HEK293T (cell line): ENCODE measurements at regions not wholly inside any gene's neighbourhood (a gene's known extent, or its start where the extent isn't known, plus 50 kb on each side); places are given as distances from the start of the nearest gene placed in this dataset.

Source experiments
- CTCF ChIA-PET: fragments of 350-600 bp; formaldehyde crosslinking; extraction: SDS; loops from one replicate; lab custom pipeline; 2021; ENCODE audit warnings: antibody characterized with exemption, inconsistent platforms; lab: Yijun Ruan, JAX
- POLR2A ChIA-PET: fragments of 350-600 bp; formaldehyde crosslinking; extraction: SDS; loops from one replicate; lab custom pipeline; 2020; ENCODE audit warnings: antibody characterized with exemption, inconsistent platforms; lab: Yijun Ruan, JAX
- DNase-seq: peaks from one replicate; pipeline ENCODE4 v3.0.0; 2012; ENCODE audit warnings: mixed read lengths; ENCODE audit errors: extremely low spot score
- ARNT ChIP-seq: fragments of 450-650 bp; IDR thresholded peaks from 2 replicates; pipeline ENCODE4 v1.6.1; 2017; ENCODE audit warnings: mild to moderate bottlenecking
- BHLHE40 ChIP-seq: fragments of 450-650 bp; IDR thresholded peaks from 2 replicates; pipeline ENCODE4 v1.6.1; 2016; ENCODE audit warnings: mild to moderate bottlenecking, moderate library complexity, borderline replicate concordance
- CTBP1 ChIP-seq: fragments of 450-650 bp; IDR thresholded peaks from 2 replicates; pipeline ENCODE4 v1.6.1; 2016; ENCODE audit warnings: borderline replicate concordance
- ELF4 ChIP-seq: fragments of 450-650 bp; IDR thresholded peaks from 2 replicates; pipeline ENCODE4 v1.6.1; 2017; ENCODE audit warnings: antibody characterized with exemption
- FOXA1 ChIP-seq: fragments of 450-650 bp; IDR thresholded peaks from 2 replicates; pipeline ENCODE4 v1.6.1; 2016; ENCODE audit warnings: mild to moderate bottlenecking
- FOXK2 ChIP-seq: fragments of 450-650 bp; IDR thresholded peaks from 2 replicates; pipeline ENCODE4 v1.6.1; 2016; ENCODE audit warnings: mild to moderate bottlenecking
- FOXM1 ChIP-seq: fragments of 450-650 bp; IDR thresholded peaks from 2 replicates; pipeline ENCODE4 v1.6.1; 2017; ENCODE audit warnings: mild to moderate bottlenecking, borderline replicate concordance
- HDGF ChIP-seq: fragments of 450-650 bp; IDR thresholded peaks from 2 replicates; pipeline ENCODE4 v1.6.1; 2017; ENCODE audit warnings: antibody characterized with exemption, borderline replicate concordance
- L3MBTL2 ChIP-seq: fragments of 450-650 bp; conservative IDR thresholded peaks from 2 replicates; pipeline ENCODE4 v1.6.1; 2016; ENCODE audit warnings: mild to moderate bottlenecking
- LEF1 ChIP-seq: fragments of 450-650 bp; IDR thresholded peaks from 2 replicates; pipeline ENCODE4 v1.6.1; 2017; ENCODE audit warnings: mild to moderate bottlenecking, borderline replicate concordance
- NFRKB ChIP-seq: fragments of 450-650 bp; IDR thresholded peaks from 2 replicates; pipeline ENCODE4 v1.6.1; 2016; ENCODE audit warnings: mild to moderate bottlenecking, moderate library complexity
- SP1 ChIP-seq: fragments of 450-650 bp; IDR thresholded peaks from 2 replicates; pipeline ENCODE4 v1.6.1; 2017
- SUZ12 ChIP-seq: fragments of 450-650 bp; IDR thresholded peaks from 2 replicates; pipeline ENCODE4 v1.6.1; 2016; ENCODE audit warnings: mild to moderate bottlenecking
- TARDBP ChIP-seq: fragments of 450-650 bp; IDR thresholded peaks from 2 replicates; pipeline ENCODE4 v1.6.1; 2016
- ZNF384 ChIP-seq: fragments of 450-650 bp; IDR thresholded peaks from 2 replicates; pipeline ENCODE4 v1.6.1; 2016
- TF ChIP-seq, protein P1 (sequence below): fragments of 450-650 bp; IDR thresholded peaks from 2 replicates; pipeline ENCODE4 v1.6.1; 2016

DNA sequence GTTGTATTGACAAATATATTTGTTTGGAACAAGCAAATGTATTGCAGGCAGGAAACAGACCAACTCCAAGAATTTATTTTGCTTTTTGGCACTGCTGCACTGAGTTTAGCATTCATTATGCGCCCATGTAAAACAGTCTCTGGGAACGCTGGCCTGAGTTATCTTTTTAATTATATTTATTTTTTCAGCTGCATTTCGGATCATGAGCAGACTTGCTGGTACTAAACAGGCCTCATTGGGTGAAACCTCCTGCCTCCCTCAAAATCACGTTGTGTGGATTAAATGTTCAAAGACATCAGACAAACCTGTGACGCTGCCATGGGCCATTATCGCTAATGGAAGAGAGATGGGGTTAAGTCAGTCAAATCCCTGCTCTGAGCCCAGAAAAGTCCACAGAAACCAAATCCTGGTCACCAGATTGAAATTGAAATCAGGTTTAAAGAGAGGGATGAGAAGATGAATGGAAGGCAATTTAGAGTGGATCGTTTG lies 511.1 kb upstream of the PROK2 start:
- ChIA-PET CTCF (no interaction called here), POLR2A (no interaction called here)
- TF ChIP-seq, protein P1, sequence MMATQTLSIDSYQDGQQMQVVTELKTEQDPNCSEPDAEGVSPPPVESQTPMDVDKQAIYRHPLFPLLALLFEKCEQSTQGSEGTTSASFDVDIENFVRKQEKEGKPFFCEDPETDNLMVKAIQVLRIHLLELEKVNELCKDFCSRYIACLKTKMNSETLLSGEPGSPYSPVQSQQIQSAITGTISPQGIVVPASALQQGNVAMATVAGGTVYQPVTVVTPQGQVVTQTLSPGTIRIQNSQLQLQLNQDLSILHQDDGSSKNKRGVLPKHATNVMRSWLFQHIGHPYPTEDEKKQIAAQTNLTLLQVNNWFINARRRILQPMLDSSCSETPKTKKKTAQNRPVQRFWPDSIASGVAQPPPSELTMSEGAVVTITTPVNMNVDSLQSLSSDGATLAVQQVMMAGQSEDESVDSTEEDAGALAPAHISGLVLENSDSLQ = no peak
- TF ChIP-seq FOXA1 = no peak
- TF ChIP-seq ARNT = no peak
- no peak for TF ChIP-seq BHLHE40
- no peak for TF ChIP-seq ELF4
- no peak for TF ChIP-seq FOXK2
- TF ChIP-seq L3MBTL2 = no peak
- no peak for TF ChIP-seq TARDBP
- TF ChIP-seq CTBP1 = no peak
- no peak for TF ChIP-seq ZNF384
- no peak for TF ChIP-seq SP1
- TF ChIP-seq LEF1 = no peak
- no peak for TF ChIP-seq HDGF
- no peak for TF ChIP-seq FOXM1
- no peak for TF ChIP-seq SUZ12
- no peak for TF ChIP-seq NFRKB
- no peak for DNase-seq

DNA sequence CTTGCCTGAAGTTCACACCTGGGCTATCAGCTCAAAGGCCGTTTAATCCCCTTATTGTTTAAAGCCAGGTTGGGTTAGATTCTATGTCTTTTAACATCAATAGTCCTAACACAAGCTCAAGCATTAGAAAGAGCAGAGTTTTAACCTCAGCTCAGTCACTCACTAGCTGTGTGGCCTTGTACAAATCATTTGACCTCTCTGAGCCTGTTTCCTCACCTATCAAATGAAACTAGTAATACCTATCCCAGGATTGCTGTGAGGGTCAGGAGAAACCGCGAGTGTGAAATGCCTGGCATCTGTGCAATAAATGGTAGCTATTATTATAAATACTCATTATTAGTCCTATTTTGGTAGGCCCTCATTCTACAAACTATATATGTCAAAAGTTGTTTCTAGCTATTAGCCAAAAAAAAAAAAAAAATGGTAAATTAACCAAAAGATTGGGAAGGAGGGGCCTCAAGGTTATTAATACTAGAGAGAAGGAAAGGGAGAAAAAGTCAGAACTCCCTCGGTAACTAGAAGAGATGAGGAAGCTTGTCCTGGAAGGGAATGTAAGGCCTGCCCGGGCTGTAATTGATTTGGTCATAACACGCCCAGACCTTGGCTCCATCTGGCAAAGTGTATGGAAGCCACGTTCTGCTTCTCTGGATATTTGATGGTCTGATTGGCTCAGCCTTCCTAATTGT lies 510.5 kb upstream of the PROK2 start:
- DNase-seq = no peak
- ChIA-PET CTCF (no interaction called here), POLR2A (no interaction called here)
- TF ChIP-seq HDGF (no peak), ZNF384 (no peak), SUZ12 (no peak), ARNT (no peak), TARDBP (no peak), SP1 (no peak), NFRKB (no peak), LEF1 (no peak), FOXM1 (no peak), FOXK2 (no peak), ELF4 (no peak), FOXA1 (no peak), BHLHE40 (no peak), L3MBTL2 (no peak), CTBP1 (no peak)
- TF ChIP-seq, protein P1 = no peak

DNA sequence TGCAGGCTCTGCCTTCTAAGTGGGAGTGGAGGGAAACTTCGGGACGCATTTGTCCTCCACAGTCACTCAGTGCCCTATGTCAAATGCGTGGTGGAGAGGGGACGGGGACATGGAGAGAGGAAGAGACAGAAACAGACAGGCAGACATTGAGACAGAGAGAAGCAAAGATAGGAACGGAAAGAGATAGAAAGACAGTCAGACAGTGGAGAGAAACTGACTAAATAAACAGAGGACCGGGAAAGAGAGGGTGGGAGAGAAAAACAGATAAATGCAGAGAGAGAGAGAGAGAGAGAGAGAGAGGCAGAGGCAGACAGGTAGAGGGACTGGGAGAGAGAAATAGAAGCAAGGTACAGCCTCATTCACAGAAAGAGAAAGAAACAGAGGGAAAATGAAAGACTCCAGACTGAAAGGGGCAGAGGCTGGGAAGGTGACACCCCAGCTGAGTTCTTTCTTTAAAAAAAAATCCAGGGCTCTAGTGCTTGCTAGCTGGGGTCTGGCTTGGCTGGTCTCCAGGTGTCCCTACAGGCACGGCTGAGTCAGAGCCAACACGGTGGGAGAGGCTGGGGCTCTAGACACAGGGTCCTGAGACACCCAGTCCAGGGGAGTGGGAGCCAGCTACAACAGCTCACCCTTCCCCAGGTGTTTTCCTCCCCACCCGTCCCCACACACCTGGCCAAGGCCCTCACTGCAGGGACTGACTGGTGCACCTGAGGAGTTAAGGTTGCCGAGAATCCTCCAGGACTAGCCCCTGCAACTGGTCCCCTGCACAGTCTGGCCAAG lies 506.1 kb upstream of the PROK2 start:
- ChIA-PET POLR2A (no interaction called here), CTCF (no interaction called here)
- no peak for TF ChIP-seq L3MBTL2
- no peak for TF ChIP-seq ARNT
- no peak for TF ChIP-seq LEF1
- TF ChIP-seq SP1 = no peak
- TF ChIP-seq BHLHE40 = no peak
- TF ChIP-seq HDGF = no peak
- no peak for DNase-seq

DNA sequence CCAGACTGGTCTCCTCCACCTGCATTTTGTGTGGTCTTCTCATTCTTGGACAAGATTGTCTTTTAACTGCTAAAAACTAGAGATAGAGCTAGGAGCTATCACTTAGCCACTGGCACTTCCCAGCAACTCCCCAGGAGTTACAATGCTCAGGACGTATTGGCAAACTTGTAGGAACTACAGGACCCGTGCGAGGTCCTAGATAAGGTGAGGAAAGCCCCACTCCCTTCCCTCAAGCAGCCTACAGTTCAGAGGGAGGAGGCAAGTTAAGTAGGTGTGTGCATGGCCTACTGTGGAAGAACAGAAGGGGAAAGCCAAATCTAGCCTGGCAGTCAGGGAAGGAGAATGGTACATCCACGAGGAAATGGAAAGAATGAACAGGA lies 504.7 kb upstream of the PROK2 start:
- CTCF ChIA-PET = no interaction called here
- DNase-seq = no peak
- TF ChIP-seq SUZ12 (no peak), FOXK2 (no peak), ELF4 (no peak), FOXM1 (no peak), LEF1 (no peak), HDGF (no peak), FOXA1 (no peak), SP1 (no peak), TARDBP (no peak)
- POLR2A ChIA-PET = no interaction called here

DNA sequence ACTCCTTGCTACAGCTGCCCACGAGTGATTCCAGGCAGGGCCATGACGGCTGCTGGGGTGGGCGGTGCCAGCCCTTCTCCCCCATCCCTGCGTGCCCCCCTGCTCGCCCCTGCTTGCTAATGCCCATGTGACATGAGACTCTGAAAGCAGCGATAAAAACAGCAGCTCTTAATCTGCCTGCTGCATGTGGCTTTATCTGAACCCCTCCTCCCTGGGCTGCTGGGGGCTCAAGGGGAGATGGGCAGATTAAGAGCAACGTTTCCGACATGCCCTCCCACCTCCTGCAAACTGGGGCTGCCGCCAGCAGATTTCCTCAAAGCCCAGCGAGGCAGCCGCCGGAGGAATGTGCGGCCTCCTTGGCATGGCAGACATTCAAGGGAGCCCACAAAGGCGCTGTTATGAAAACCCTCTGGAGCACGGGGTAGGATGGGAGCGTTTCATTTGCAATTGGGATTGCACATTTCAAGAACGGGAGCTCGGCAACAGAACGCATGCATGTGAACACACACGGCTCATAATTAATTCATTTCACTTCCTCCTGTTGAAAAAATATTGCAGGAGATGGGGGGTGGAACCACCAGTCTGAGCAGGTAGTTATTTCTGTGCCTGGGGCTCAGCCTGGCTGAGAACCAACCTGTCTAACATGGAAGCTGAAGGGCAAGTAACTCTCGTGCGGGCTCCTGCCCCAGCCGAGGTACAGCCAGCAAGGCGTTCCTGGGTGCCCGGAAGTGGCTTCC lies 504.2 kb upstream of the PROK2 start:
- no peak for DNase-seq
- ChIA-PET CTCF (interaction anchor here (1.0 kb wide), 1 partner anchor 9 kb away, joined by 5 read pairs; no protein-coding TSS in a partner anchor), POLR2A (interaction anchor here (0.7 kb wide), 1 partner anchor 13 kb away, joined by 3 read pairs; no protein-coding TSS in a partner anchor)
- TF ChIP-seq ELF4 (no peak), ZNF384 (no peak), ARNT (no peak), NFRKB (no peak), FOXA1 (no peak), FOXM1 (no peak), FOXK2 (no peak), SP1 (no peak), TARDBP (no peak), LEF1 (no peak), HDGF (no peak), BHLHE40 (no peak), SUZ12 (no peak), CTBP1 (no peak), L3MBTL2 (no peak)
- TF ChIP-seq, protein P1 = no peak
